Glutamatergic neuron (in vitro differentiated cells): ENCODE measurements at regions not wholly inside any gene's neighbourhood (a gene's known extent, or its start where the extent isn't known, plus 50 kb on each side); places are given as distances from the start of the nearest gene placed in this dataset.
"Not testable (repeated sequence)": the region's sequence is repeated elsewhere in the genome, so short reads cannot be mapped to it uniquely, and the experiment has no call there.

ENCODE experiments used
- DNase-seq: peaks from one replicate; pipeline ENCODE4 v3.0.0; 2022
- H3K27ac Mint-ChIP-seq: one replicate; pipeline ENCODE4 v1.8.0; 2020; ENCODE audit warnings: mild to moderate bottlenecking, mixed read lengths, inconsistent platforms; ENCODE audit not compliant: unreplicated experiment
- H3K27me3 Mint-ChIP-seq: one replicate; pipeline ENCODE4 v1.8.0; 2020; ENCODE audit warnings: mild to moderate bottlenecking, moderate library complexity, mixed read lengths, inconsistent platforms; ENCODE audit not compliant: unreplicated experiment
- H3K36me3 Mint-ChIP-seq: one replicate; pipeline ENCODE4 v1.8.0; 2020; ENCODE audit warnings: mild to moderate bottlenecking, mixed read lengths, inconsistent platforms; ENCODE audit not compliant: unreplicated experiment
- H3K4me1 Mint-ChIP-seq: one replicate; pipeline ENCODE4 v1.8.0; 2020; ENCODE audit warnings: mild to moderate bottlenecking, low read depth, mixed read lengths, inconsistent platforms; ENCODE audit not compliant: unreplicated experiment
- H3K4me3 Mint-ChIP-seq: one replicate; pipeline ENCODE4 v1.8.0; 2020; ENCODE audit warnings: mild to moderate bottlenecking, mixed read lengths, inconsistent platforms; ENCODE audit not compliant: unreplicated experiment
- H3K9me3 Mint-ChIP-seq: one replicate; pipeline ENCODE4 v1.8.0; 2020; ENCODE audit warnings: mild to moderate bottlenecking, moderate library complexity, mixed read lengths, inconsistent platforms; ENCODE audit not compliant: unreplicated experiment
- TF ChIP-seq, protein P1 (sequence below): fragments of 200-600 bp; sonication (generic); IDR thresholded peaks from one replicate; pipeline ENCODE4 v1.5.0; 2021; ENCODE audit not compliant: partially characterized antibody, unreplicated experiment

DNA sequence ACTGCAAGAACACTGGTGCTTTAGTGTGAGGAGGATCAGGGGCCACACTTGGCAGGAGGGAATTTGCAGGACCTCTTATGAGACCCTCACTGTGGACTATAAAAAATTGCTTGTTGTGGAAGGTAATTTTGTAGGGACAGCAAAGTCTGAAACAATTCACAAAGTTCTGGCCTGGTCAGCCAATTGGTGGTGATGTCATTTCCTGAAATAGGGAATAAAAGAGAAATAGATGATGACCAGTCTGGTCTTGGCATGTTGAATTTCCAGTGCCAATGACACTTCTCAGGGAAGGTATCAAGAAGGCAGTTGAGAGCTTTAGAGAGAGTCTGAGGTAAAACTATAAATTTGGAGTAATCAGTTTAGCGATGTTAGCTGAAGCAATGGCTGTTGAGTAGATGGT, 129.3 kb upstream of the LMNTD1 start:
- Mint-ChIP-seq H3K4me1 (no peaks in the 10 kb centered on the region), H3K27me3 (peaks cover 3% of the 10 kb centered on the region), H3K9me3 (peaks cover 2% of the 10 kb centered on the region), H3K27ac (no peak overlapping the region), H3K4me3 (no peak overlapping the region), H3K36me3 (peaks cover 7% of the 10 kb centered on the region)
- TF ChIP-seq, protein P1, sequence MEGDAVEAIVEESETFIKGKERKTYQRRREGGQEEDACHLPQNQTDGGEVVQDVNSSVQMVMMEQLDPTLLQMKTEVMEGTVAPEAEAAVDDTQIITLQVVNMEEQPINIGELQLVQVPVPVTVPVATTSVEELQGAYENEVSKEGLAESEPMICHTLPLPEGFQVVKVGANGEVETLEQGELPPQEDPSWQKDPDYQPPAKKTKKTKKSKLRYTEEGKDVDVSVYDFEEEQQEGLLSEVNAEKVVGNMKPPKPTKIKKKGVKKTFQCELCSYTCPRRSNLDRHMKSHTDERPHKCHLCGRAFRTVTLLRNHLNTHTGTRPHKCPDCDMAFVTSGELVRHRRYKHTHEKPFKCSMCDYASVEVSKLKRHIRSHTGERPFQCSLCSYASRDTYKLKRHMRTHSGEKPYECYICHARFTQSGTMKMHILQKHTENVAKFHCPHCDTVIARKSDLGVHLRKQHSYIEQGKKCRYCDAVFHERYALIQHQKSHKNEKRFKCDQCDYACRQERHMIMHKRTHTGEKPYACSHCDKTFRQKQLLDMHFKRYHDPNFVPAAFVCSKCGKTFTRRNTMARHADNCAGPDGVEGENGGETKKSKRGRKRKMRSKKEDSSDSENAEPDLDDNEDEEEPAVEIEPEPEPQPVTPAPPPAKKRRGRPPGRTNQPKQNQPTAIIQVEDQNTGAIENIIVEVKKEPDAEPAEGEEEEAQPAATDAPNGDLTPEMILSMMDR, result no peak
- DNase-seq, result no peak

DNA sequence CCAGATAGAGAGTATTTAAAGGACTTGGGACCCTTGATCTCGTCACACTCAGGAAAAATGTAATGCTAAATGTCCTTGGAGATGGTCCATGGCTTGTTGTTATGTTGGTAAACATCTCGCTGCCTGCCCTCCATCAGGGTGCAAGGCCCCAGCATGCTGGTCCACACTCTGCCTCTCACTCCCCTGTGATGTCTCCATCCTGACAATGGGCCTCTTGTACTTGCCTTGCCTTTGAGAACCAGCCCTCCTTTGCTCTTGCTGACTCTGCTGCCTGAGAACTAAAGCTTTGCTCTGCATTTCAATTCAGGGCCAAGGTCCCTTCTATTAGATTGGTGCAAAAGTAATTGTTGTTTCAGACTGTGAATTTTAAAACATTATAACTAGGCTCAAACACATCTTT, 131.0 kb upstream of the LMNTD1 start:
- Mint-ChIP-seq H3K9me3 (peaks cover 2% of the 10 kb centered on the region), H3K4me1 (no peaks in the 10 kb centered on the region)
- TF ChIP-seq, protein P1, result no peak

DNA sequence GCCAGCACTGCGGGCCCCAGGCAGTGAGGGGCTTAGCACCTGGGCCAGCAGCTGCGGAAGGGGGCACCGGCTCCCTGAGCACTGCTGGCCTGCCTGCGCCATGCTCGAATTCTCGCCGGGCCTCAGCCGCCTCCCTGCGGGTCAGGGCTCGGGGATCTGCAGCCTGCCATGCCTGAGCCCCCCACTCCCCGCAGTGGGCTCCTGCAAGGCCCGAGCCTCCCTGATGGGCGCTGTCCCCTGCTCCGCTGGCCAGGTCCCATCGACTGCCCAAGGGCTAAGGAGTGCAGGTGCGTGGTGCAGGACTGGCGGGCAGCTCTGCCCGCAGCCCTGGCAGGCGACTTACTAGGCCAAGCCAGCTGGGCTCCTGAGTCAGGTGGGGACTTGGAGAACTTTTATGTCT, 133.3 kb upstream of the LMNTD1 start:
- Mint-ChIP-seq H3K4me1 (no peaks in the 10 kb centered on the region), H3K9me3 (peaks cover 4% of the 10 kb centered on the region), H3K27ac (no peak overlapping the region), H3K4me3 (no peak overlapping the region), H3K36me3 (peaks cover 8% of the 10 kb centered on the region), H3K27me3 (peaks cover 3% of the 10 kb centered on the region)
- TF ChIP-seq, protein P1, result no peak
- no peak for DNase-seq

More for the DNA sequence above, 131.0 kb upstream of the LMNTD1 start:
- Mint-ChIP-seq H3K27ac (no peak overlapping the region), H3K4me3 (no peak overlapping the region), H3K36me3 (peaks cover 8% of the 10 kb centered on the region), H3K27me3 (peaks cover 3% of the 10 kb centered on the region)
- DNase-seq, result no peak

DNA sequence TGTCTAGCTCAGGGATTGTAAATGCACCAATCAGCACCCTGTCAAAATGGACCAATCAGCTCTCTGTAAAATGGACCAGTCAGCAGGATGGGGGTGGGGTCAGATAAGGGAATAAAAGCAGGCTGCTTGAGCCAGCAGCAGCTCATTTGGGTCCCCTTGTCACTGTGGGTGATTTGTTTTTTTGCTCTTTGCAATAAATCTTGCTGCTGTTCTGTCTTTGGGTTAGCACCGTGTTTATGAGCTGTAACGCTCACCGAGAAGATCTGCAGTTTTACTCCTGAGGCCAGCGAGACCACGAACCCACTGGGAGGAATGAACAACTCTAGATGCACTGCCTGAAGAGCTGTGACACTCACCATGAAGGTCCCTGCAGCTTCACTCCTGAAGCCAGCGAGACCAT, 134.1 kb upstream of the LMNTD1 start:
- Mint-ChIP-seq H3K9me3 (peaks cover 4% of the 10 kb centered on the region), H3K27me3 (peaks cover 3% of the 10 kb centered on the region)

DNA sequence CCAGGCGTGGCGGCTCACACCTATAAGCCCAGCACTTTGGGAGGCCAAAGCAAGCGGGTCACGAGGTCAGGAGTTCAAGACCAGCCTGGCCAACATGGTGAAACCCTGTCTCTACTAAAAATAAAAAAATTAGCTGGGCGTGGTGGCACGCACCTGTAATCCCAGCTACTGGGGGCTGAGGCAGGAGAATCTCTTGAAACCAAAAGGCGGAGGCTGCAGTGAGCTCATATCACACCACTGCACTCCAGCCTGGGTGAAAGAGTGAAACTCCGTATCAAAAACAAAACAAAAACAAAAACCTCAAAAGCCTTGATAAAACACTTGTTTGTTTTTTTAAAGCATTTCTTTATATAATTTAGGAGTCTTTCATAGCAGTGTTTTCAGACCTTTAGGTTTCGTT, 135.8 kb upstream of the LMNTD1 start:
- H3K9me3 Mint-ChIP-seq, H3K36me3 Mint-ChIP-seq, H3K4me1 Mint-ChIP-seq, H3K27ac Mint-ChIP-seq, H3K27me3 Mint-ChIP-seq, DNase-seq, H3K4me3 Mint-ChIP-seq: not testable (repeated sequence)

More for the DNA sequence above, 134.1 kb upstream of the LMNTD1 start:
- H3K4me1 Mint-ChIP-seq, result no peaks in the 10 kb centered on the region
- peaks cover 8% of the 10 kb centered on the region for H3K36me3 Mint-ChIP-seq
- H3K27ac Mint-ChIP-seq, result no peak overlapping the region
- no peak for DNase-seq
- H3K4me3 Mint-ChIP-seq, result no peak overlapping the region
- TF ChIP-seq, protein P1, result no peak
